Kidney epithelial cell (primary cell): ENCODE measurements at regions not wholly inside any gene's neighbourhood (a gene's known extent, or its start where the extent isn't known, plus 50 kb on each side); places are given as distances from the start of the nearest gene placed in this dataset.
"Not testable (repeated sequence)": the region's sequence is repeated elsewhere in the genome, so short reads cannot be mapped to it uniquely, and the experiment has no call there.

ENCODE experiments used
- DNase-seq: peaks from one replicate; pipeline ENCODE4 v3.0.0-alpha.2; 2010; ENCODE audit warnings: low read depth
- H3K27me3 ChIP-seq: 2 replicates; pipeline ENCODE4 v1.6.0; 2011; ENCODE audit warnings: low read length; ENCODE audit not compliant: control insufficient read depth, insufficient read depth
- H3K36me3 ChIP-seq: 2 replicates; pipeline ENCODE4 v1.5.1; 2011; ENCODE audit warnings: low read length; ENCODE audit not compliant: control insufficient read depth, insufficient read depth
- H3K4me3 ChIP-seq: 2 replicates; pipeline ENCODE4 v1.5.1; 2011; ENCODE audit warnings: low read depth, mild to moderate bottlenecking, control low read depth, low read length
- CTCF ChIP-seq: IDR thresholded peaks from 2 replicates; pipeline ENCODE4 v1.5.1; 2011; ENCODE audit warnings: mild to moderate bottlenecking, moderate library complexity, low read length, control low read depth, inconsistent platforms; ENCODE audit not compliant: insufficient read depth, poor library complexity, severe bottlenecking

GRCh38 chr4:126544276-126544675 lies 1088.5 kb upstream of the INTU start:
- no peak for DNase-seq
- no peaks in the 10 kb centered on the region for H3K27me3 ChIP-seq
- no peaks in the 10 kb centered on the region for H3K36me3 ChIP-seq
- TF ChIP-seq CTCF = no peak
- no peak overlapping the region for H3K4me3 ChIP-seq

- DNase-seq, H3K4me3 ChIP-seq, H3K27me3 ChIP-seq, H3K36me3 ChIP-seq: not testable (repeated sequence)
Observed at GRCh38 chr4:126546197-126546596, 1086.6 kb upstream of the INTU start.

- no peak for DNase-seq
- no peaks in the 10 kb centered on the region for H3K36me3 ChIP-seq
- TF ChIP-seq CTCF = no peak
- H3K4me3 ChIP-seq = no peak overlapping the region
- no peaks in the 10 kb centered on the region for H3K27me3 ChIP-seq
Observed at GRCh38 chr4:126547352-126547751, 1085.4 kb upstream of the INTU start.

- H3K4me3 ChIP-seq = no peak overlapping the region
- no peaks in the 10 kb centered on the region for H3K36me3 ChIP-seq
- DNase-seq = no peak
- no peak for TF ChIP-seq CTCF
- H3K27me3 ChIP-seq = no peaks in the 10 kb centered on the region
Observed at GRCh38 chr4:126548890-126549289, 1083.9 kb upstream of the INTU start.

- no peaks in the 10 kb centered on the region for H3K36me3 ChIP-seq
- H3K4me3 ChIP-seq = no peak overlapping the region
- TF ChIP-seq CTCF = no peak
- H3K27me3 ChIP-seq = no peaks in the 10 kb centered on the region
- no peak for DNase-seq
Observed at GRCh38 chr4:126552321-126552720, 1080.4 kb upstream of the INTU start.

- no peak for DNase-seq
- Histone ChIP-seq H3K27me3 (no peaks in the 10 kb centered on the region), H3K36me3 (no peaks in the 10 kb centered on the region), H3K4me3 (no peak overlapping the region)
- TF ChIP-seq CTCF = no peak
Observed at GRCh38 chr4:126553248-126553647, 1079.5 kb upstream of the INTU start.
